PC-9 (cell line): ENCODE measurements at regions not wholly inside any gene's neighbourhood (a gene's known extent, or its start where the extent isn't known, plus 50 kb on each side); places are given as distances from the start of the nearest gene placed in this dataset.
"Not testable (repeated sequence)": the region's sequence is repeated elsewhere in the genome, so short reads cannot be mapped to it uniquely, and the experiment has no call there.

Experiments
- CTCF ChIP-seq: fragments of 200-600 bp; sonication (generic); conservative IDR thresholded peaks from 2 replicates; pipeline ENCODE4 v1.6.1; 2017; ENCODE audit warnings: mixed run types, antibody characterized with exemption, mild to moderate bottlenecking, moderate library complexity
- EZH2 ChIP-seq: fragments of 200-600 bp; sonication (generic); IDR thresholded peaks from 2 replicates; pipeline ENCODE4 v1.8.0; 2017; ENCODE audit warnings: antibody characterized with exemption, low read depth

GRCh38 chr16:88332921-88333825 lies 49.6 kb upstream of the ZNF469 start:
- not testable (repeated sequence) for TF ChIP-seq CTCF, EZH2
